22Rv1 (cell line): ENCODE measurements at regions not wholly inside any gene's neighbourhood (a gene's known extent, or its start where the extent isn't known, plus 50 kb on each side); places are given as distances from the start of the nearest gene placed in this dataset.

Source experiments
- CTCF ChIP-seq: fragments of 450-650 bp; IDR thresholded peaks from 2 replicates; pipeline ENCODE4 v1.5.1; 2017; ENCODE audit warnings: mild to moderate bottlenecking
- ZFX ChIP-seq: fragments of 450-650 bp; IDR thresholded peaks from 2 replicates; pipeline ENCODE4 v1.6.1; 2017; ENCODE audit warnings: antibody characterized with exemption, borderline replicate concordance

- TF ChIP-seq CTCF (no peak), ZFX (no peak)
Observed at GRCh38 chr4:186898367-186898766, 174.7 kb upstream of the FAT1 start.
